GM19351 (cell line): ENCODE measurements at regions not wholly inside any gene's neighbourhood (a gene's known extent, or its start where the extent isn't known, plus 50 kb on each side); places are given as distances from the start of the nearest gene placed in this dataset.
"Not testable (repeated sequence)": the region's sequence is repeated elsewhere in the genome, so short reads cannot be mapped to it uniquely, and the experiment has no call there.

Source experiments
- ATAC-seq: cut with Tn5 transposase; IDR thresholded peaks from one replicate; pipeline ENCODE4 v1.9.1; 2021; ENCODE audit warnings: mild to moderate bottlenecking, moderate library complexity; ENCODE audit not compliant: unreplicated experiment

DNA sequence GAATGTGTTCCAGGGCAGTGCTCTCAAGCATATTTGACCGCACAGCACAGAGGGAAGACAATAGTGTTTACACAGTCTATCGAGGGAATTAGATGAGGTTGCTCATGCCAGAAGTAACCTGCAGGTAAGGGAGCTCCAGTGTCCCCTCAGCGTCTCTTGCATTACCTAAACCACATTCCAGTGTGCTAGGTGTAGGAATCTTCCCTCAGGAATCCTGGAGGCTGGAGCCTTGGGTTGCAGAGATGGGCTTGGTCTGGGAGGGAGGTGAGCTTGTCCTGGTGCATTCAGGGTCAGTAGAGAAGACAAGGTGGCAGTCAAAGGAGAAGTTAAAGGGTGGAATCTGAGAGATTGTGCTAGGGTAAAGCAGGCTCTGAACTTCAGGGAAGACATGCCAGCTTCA lies 56.3 kb downstream of the SOX14 start:
- ATAC-seq = no peak

DNA sequence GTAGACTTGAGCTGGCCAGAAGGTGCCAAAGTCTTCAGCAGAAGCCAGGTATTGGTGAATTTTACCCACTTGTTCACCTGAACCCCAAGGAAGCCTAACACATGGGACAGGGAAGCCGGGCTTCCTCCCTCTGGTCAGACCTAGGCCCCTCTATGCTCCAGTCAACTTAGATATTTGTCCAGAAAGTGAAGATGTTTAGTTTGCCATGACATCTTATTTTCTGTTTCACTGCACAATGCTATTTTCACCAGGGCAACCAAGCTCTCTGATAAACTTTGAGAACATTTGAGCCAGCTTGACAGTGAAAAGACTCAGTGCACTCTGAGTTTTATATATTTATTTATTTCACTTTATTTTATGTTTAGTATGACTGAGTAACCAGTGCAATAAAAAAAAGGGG lies 71.0 kb downstream of the SOX14 start:
- no peak for ATAC-seq

DNA sequence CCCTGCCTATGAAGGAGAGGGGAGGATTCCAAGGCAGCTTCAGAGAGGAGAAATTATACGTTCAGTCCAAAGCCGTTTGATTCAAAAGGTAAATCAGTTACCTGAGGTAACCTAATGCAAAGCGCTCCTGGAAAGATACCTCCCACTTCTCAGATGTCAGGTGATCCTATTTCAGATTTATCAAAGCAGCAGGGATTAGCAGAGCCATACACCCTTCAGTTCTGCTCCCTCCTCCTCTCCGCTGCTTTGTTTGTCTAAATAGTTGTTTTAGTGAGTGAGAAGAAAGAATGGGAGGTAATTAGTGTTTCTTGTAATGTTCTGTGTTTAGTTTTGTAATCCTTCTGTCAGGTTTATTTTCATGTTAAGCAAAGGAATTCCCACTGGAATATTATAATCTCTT lies 81.1 kb downstream of the SOX14 start:
- no peak for ATAC-seq

DNA sequence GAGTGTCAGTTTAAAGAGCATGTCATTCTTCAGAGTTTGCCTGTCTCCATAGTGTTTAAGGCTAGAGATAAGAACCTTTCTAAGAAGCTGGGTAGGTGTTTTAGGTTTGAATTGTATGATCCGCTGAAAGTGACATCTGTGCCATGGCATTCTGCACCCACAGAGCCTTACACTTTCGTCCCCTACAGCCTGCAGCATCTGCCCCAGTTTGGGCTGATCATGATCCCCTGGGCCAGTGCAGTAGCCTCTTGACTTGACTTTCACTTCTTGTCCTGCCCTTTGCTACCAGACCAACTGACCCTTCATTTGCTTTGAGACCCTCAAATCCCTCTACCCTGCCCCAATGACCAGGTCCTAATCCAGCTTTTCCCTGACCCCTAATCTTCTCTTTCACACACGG lies 81.6 kb downstream of the SOX14 start:
- ATAC-seq = no peak

DNA sequence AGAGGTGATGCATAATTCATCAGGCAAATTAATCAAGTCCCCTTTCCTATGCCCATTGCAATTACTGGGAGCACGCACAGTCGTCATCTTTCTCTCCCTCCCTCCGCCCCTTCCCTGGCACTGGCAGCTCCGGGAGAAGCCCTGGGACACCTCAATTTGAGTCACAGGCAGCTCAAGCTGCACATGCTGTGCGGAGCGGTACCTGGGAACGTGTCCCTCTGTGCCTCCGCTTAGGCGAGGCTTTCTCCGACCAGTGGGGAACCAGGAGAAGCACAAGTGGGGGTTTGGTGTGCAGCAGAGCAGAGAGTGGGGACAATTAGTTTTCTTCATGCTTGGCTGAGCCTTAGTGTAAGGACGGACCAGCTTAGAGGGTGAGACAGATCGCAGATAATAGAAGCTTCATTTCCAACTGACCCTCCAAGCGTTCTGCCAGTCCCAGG lies 88.3 kb downstream of the SOX14 start:
- no peak for ATAC-seq

DNA sequence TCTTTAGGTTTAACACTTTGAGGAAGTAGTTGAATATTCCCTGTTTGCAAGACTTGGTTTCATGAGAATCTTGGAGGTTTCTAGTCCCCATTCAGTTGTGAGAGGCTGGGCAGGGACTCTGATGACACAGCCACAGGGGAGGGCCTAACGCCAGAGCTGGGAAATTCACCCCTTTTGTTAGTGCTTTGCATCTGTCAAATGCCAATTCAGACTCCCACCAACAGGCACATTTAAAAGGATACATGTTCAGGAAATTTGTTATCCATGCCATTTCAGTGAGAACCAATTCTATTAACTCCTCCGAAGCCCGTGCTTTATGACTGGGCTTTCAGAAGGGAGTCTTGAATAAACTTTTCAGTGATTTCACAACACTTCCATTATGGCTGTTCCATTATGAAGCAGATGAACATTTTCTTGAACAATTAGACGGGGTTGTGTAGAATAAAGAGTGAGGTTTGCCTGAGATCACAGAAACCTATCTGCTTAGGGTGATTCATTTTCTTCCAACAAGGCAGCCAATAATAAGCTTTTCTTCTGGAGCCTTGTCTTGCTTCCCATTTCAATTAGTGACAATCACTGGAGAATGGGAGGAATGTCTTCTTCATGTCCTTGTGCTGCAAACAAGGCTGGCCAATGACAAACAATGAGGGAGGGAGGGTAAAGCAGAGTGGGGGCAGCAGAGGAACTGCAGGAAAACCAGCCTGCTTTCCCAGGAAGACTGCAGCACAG lies 90.6 kb downstream of the SOX14 start:
- no peak for ATAC-seq

DNA sequence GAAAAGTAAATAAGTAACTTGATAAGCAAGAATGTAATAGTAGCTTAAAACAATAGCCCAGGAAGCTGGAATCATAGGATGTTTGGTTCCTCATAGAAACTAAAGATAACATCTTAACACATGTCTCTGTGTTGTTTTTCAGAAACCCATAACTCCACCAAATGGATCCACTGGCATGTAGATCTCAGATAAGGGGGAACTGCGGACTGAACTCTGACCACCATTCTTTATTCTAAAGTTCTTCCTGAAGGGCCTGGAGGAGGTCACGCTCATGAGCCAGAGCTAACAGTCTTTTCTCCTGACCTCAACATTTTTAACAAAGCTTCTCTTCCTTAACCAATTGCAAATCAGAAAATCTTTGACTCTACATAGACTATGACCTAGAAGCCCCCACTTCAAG lies 101.9 kb downstream of the SOX14 start:
- no peak for ATAC-seq

DNA sequence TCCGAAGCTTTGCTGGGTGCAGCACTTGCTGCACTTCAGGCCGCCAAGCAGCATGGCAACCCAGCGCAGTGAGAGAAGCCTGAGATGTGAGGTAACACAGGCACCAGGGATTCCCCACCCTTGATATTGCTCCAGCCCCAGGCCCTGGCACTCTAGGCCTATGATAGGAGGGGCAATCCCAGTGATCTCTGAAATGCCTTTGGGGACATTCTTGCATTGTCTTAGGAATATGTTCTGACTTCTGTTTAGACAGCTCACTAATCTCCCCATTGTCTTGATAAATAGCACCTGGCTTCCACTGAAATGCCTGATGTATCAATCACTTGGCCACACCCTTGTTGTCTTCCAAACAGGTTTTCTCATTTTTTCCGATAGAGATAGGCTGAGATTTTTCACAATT lies 102.8 kb downstream of the SOX14 start:
- ATAC-seq = no peak

DNA sequence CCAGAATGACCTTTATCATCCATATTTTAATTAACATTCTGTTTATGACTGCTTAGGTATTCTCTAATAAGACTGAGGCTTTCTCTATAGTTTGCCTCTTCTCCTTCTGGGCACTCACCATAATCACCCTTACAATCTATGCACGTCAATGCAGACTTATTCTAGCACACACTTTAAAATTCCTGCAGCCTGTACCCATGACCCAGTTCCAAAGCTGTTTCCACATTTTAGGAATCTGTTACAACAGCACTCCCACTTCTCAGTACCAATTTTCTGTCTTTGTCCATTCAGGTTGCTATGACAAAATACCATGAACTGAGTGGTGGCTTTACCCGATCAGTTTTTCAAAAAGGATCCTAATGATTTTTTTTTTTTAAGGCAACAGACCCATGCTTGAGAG lies 103.5 kb downstream of the SOX14 start:
- no peak for ATAC-seq

DNA sequence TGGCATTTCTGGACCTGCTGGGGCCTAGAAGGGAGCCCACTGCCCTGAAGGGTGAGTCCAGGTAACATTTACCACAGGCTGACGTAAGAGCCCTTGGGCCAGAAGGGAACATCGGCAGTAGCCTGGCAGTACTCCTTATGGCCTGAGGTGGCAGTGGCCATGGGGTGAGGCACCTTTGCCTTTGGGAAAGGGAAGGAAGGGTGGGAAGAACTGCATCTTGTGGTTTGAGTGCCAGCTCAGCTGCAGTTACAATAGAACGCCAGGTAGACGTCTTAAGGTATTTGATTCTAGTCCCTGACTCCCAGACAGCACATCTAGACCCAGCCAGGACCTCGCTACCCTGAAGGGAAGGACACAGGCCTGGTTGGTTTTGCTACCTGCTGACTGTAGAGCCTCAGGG lies 104.9 kb downstream of the SOX14 start:
- no peak for ATAC-seq

DNA sequence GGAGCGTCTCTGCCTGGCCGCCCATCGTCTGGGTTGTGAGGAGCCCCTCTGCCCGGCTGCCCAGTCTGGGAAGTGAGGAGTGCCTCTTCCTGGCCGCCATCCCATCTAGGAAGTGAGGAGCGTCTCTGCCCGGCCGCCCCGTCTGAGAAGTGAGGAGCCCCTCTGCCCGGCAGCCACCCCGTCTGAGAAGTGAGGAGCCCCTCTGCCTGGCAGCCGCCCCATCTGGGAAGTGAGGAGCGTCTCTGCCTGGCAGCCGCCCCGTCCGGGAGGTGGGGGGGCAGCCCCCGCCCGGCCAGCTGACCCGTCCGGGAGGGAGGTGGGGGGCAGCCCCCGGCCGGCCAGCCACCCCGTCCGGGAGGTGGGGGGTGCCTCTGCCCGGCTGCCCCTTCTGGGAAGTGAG lies 108.5 kb downstream of the SOX14 start:
- ATAC-seq = not testable (repeated sequence)

DNA sequence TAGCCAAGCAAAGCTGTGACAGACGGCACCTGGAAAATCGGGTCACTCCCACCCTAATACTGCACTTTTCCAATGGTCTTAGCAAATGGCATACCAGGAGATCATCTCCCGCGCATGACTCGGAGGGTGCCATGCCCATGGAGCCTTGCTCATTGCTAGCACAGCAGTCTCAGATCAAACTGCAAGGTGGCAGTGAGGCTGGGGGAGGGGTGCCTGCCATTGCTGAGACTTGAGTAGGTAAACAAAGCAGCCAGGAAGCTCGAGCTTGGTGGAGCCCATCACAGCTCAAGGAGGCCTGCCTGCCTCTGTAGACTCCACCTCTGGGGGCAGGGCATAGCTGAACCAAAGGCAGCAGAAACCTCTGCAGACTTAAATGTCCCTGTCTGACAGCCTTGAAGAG lies 113.1 kb upstream of the CLDN18 start:
- ATAC-seq = not testable (repeated sequence)

DNA sequence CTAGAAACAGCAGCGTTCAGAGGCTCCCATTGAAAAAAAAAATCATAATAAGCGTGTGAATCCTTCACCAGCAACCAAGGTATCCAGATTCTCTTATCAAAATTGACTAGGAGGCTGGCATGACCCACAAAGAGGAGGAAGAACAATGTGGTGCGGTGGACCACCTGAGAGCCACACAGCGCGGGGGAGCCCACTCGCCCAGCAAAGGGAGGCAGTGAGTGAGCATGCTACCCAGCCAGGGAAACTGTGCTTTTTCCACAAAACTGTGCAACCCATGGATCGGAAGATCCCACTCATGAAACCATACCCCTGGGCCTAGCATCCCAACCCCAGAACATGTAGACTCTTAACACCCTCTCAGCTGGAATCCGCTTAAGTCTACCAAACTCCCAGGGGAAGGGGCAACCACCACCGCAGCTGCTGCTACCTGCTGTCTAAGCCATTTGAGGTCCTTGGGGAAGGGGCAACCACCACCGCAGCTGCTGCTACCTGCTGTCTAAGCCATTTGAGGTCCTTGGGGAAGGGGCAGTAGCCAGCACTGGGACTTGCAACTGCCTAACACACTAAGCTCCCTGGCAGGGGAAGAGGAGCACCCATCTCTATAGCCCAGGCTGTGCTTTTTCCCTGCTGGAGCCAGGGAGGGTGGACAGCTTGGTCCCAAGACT lies 102.8 kb upstream of the CLDN18 start:
- ATAC-seq = no peak

DNA sequence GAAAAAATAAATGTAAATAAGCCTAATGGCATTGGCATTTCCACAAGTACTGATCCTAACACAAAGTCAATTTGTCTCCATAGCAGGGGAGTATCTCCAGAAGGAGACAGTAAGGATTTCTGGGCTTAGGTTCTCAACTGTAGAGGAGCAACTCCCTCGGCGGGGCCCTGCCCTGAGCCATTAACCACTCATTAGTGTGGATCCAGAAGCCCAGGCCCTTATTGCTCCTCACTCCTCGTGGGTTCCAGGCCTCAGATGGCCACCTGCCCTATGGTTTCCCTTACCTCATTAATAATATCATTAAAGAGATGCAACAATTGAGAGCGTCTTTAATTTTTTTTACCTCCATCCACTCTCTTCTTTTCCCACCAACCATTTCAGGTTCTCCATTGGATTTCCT lies 85.3 kb upstream of the CLDN18 start:
- no peak for ATAC-seq

DNA sequence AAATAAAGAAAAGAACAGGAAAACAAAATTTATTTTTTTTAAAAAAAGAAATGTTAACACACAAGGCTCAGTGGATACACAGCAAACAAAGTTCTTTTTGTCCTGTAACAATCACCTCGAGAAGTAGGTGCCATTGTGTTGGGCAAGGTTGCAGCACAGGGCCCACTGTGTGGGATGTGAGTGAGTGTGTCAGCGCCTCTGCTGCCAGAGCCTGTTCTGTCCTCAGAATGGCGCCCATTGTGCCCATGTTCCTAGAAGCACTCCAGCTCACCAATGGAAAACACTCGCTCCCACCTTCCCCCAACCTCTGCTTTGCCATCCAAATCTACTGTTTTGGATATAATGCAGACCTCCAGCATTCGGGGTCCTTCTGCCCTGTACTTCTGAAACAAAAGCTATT lies 84.9 kb upstream of the CLDN18 start:
- no peak for ATAC-seq

DNA sequence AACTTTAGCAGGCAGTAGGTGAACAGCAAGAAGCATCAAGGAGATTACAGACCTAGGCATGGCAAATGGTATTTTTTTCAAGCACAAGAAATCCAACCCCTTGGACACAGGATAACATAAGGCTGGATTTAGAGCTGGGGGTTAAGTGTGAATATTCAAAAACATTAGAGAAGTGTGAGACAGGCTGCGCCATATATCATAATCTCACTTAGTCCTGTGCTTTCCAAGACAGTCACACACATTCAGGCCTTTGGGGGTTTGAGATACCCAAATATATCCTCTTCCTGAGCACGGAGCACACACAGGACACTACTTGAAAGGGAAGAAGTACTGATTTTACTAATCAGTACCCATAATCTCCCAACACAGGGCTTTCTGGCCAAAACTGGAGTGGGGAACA lies 83.0 kb upstream of the CLDN18 start:
- no peak for ATAC-seq

DNA sequence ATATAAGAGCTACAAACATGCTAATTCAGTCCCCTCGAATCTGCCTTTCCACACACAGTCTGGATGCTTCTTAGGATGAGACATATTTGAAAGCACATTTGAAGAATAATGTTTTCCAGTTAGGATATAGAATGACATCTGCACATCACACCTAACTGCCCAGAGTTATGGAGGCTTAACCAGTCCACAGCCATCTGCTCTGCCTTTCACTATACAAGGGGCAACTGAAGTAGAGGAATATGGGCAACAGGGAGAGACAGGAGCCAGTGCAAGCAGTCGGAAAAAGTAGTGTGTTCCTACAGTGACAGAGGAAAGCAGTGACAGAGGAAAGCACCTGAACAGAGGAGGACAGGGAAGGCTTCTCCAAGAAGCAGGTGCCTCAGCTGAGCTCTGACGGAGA lies 79.0 kb upstream of the CLDN18 start:
- no peak for ATAC-seq

DNA sequence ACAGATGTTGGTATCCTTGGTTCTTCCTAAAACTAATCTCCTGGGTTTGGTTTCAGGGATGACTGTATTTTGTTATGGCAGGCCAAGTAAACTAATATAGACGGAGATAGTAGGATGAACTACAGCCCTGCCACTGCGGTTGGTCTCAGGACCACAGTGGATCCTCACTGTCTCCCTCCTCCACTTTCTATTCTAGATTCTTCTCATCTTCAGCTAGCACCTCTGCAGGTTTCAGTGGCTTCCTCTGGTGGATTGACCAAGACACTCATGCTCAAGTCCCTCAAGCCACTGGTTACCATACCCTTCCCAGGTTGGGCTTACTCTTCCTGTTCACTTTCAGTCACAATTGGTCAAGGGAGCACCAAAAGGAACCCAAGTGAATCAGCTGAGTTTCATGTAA lies 71.1 kb upstream of the CLDN18 start:
- no peak for ATAC-seq

DNA sequence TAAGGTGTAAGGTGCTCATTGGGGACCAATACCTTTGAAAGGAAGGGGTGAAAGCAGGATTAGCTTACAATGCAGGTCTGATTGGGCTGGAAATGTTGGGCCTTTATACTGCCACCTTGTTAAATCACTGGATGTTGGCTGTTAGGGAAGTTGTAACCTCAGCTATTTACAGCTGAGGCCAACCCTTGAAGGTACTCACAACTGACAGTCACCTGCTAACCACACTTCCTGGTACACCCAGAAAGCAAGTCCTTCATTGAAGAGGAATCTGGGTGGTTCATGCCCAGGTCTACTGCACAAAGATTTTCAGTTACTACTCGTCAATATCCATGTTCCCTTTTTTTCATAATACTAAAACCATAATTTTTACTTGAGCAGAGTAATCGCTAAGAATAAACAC lies 65.4 kb upstream of the CLDN18 start:
- no peak for ATAC-seq

DNA sequence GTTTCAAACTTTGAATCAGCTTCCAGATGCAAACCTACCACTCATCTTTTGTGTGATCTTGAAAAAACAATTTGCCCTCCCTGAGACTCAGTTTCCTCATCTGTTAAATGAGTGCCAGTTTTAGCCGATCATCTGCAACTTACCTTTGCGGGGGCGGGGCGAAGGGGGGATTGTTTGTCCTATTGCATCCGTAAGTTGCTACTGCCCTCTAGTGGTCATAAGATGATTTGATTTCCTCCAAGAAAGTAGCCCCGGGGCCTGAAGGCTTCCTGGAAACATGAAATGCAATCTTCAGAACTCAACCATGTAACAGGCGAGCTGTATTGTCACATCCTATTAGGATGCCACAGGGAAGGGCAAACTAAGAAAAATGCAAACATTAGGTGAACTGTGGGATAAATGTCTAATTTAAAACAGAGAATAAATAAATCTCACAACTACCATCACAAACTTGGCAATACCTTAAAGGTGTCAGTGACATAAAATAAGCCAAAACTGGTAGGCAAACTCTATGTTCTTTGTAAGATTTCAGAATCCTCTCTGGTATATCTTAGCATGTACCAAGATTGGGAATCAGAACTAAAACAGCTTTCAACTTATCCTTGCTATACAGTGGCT lies 63.5 kb upstream of the CLDN18 start:
- ATAC-seq = peak; percentile 89

DNA sequence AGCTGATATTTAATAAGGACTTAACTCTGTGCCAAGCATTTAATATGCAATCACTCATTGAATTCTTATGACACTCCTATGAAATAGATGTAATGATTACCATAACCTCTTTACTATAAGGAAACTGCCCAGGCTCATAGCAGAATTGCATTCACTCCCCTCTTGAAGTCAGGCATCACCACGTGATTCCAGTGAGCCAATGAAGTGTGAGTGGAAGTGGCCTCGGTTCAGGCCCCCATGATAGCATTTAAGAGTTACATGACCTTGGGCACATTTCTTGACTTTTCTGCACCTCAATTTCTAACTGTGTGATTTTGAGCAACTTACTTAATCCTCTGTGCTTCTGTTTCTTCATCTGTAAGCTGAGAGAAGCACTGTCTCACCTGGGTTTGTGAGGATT lies 62.8 kb upstream of the CLDN18 start:
- no peak for ATAC-seq

DNA sequence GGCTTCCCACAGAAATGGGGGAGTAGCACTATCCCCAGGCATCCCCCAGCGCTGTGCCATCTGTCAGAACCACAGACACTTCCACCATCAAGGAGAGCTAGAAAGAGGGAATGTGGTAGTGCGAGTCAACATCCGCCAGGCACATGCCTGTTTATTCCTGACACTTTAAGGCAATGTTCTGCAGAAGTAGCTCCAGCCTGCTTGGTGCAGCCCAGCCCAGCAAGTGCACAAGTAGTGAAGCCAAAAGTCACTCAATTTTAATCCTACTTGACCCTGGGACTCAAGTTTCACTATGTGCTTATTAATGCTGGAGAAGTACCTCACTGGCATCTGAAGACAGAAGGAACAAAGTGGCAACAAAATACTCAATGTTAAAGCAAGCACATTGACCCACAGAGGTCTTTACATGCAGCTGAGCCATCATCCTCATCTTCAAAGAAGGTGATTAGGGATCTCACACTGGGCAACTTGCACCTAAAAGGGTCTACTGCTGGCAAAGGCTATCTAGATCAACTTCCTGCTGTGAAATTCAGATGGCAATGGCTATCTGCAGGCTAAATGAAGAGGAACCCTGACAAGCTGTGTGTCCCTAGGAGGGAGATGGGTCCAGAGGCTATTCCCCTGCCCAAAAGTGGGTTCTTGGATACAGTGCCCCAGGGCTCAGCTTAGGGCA lies 61.4 kb upstream of the CLDN18 start:
- no peak for ATAC-seq
